Karpas-422 (cell line): ENCODE measurements at regions not wholly inside any gene's neighbourhood (a gene's known extent, or its start where the extent isn't known, plus 50 kb on each side); places are given as distances from the start of the nearest gene placed in this dataset.
"Not testable (repeated sequence)": the region's sequence is repeated elsewhere in the genome, so short reads cannot be mapped to it uniquely, and the experiment has no call there.

ENCODE experiments used
- DNase-seq: peaks from one replicate; pipeline ENCODE4 v3.0.0-alpha.2; 2015
- H2AFZ ChIP-seq: fragments of 200-600 bp; sonication (generic); 2 replicates; pipeline ENCODE4 v1.6.1; 2014; ENCODE audit warnings: antibody characterized with exemption, low read length, mixed read lengths
- H3K27ac ChIP-seq: fragments of 200-600 bp; sonication (generic); 2 replicates; pipeline ENCODE4 v1.5.1; 2014; ENCODE audit warnings: mild to moderate bottlenecking, low read length, moderate library complexity
- H3K27me3 ChIP-seq: fragments of 200-600 bp; sonication (generic); 2 replicates; pipeline ENCODE4 v1.6.1; 2014; ENCODE audit warnings: low read length, mixed read lengths
- H3K36me3 ChIP-seq: fragments of 200-600 bp; sonication (generic); 2 replicates; pipeline ENCODE4 v1.6.1; 2014; ENCODE audit warnings: low read length, mixed read lengths; ENCODE audit not compliant: insufficient read depth
- H3K4me1 ChIP-seq: fragments of 200-600 bp; sonication (generic); 2 replicates; pipeline ENCODE4 v1.6.1; 2014; ENCODE audit warnings: mild to moderate bottlenecking, low read length, mixed read lengths
- H3K4me2 ChIP-seq: fragments of 200-600 bp; sonication (generic); 2 replicates; pipeline ENCODE4 v1.6.1; 2014; ENCODE audit warnings: low read length, low read depth, mild to moderate bottlenecking; ENCODE audit not compliant: poor library complexity, severe bottlenecking
- H3K4me3 ChIP-seq: fragments of 200-600 bp; sonication (generic); 2 replicates; pipeline ENCODE4 v1.5.1; 2014; ENCODE audit warnings: mild to moderate bottlenecking, antibody characterized with exemption, low read length, mixed read lengths
- H3K79me2 ChIP-seq: fragments of 200-600 bp; sonication (generic); 2 replicates; pipeline ENCODE4 v1.6.1; 2014; ENCODE audit warnings: mild to moderate bottlenecking, low read length, mixed read lengths
- H3K9ac ChIP-seq: fragments of 200-600 bp; sonication (generic); 2 replicates; pipeline ENCODE4 v1.6.0; 2014; ENCODE audit warnings: low read length
- H3K9me2 ChIP-seq: fragments of 200-600 bp; sonication (generic), shearing (Covaris generic); replicated peaks from 2 replicates; pipeline ENCODE4 v1.6.0; 2014; ENCODE audit warnings: mild to moderate bottlenecking, low read length, moderate library complexity; ENCODE audit not compliant: insufficient read depth
- H3K9me3 ChIP-seq: fragments of 300-700, 200-600 bp; sonication (generic); 2 replicates; pipeline ENCODE4 v1.6.1; 2014; ENCODE audit warnings: low read length, mixed read lengths
- H4K20me1 ChIP-seq: fragments of 200-600 bp; sonication (generic); 2 replicates; pipeline ENCODE4 v1.6.1; 2014; ENCODE audit warnings: mild to moderate bottlenecking, antibody characterized with exemption, low read length, low read depth; ENCODE audit not compliant: insufficient read depth

GRCh38 chr4:187088070-187088799 lies 364.6 kb upstream of the FAT1 start:
- no peak for DNase-seq
- Histone ChIP-seq H4K20me1 (no peaks in the 10 kb centered on the region), H3K36me3 (no peaks in the 10 kb centered on the region), H2AFZ (no peak overlapping the region), H3K4me3 (no peak overlapping the region), H3K27me3 (no peaks in the 10 kb centered on the region), H3K9me3 (no peaks in the 10 kb centered on the region), H3K4me2 (no peak overlapping the region), H3K9me2 (no peaks in the 10 kb centered on the region), H3K9ac (no peak overlapping the region), H3K27ac (no peak overlapping the region), H3K4me1 (no peaks in the 10 kb centered on the region), H3K79me2 (no peaks in the 10 kb centered on the region)

DNA sequence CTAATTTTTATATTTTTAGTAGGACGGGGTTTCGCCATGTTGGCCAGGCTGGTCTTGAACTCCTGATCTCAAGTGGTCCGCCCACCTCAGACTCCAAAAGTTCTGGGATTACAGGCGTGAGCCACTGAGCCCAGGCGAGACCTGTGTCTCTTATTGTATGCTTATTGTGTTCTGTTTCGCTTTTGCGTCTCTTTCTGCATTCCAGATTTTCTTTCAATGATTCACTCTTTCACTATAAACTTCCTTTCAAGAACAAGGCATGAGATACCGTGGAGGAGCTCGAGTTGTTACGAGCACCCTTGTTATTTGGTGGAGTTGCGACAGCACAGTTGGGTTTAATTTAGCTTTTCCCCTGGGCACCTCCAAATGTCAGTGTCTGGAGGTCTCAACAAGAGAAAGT lies 366.7 kb upstream of the FAT1 start:
- DNase-seq: no peak
- Histone ChIP-seq H3K79me2 (no peaks in the 10 kb centered on the region), H3K27ac (no peak overlapping the region), H3K4me1 (no peaks in the 10 kb centered on the region), H4K20me1 (no peaks in the 10 kb centered on the region), H2AFZ (no peak overlapping the region), H3K9me2 (no peaks in the 10 kb centered on the region), H3K36me3 (no peaks in the 10 kb centered on the region), H3K4me3 (no peak overlapping the region), H3K9me3 (no peaks in the 10 kb centered on the region), H3K9ac (no peak overlapping the region), H3K4me2 (no peak overlapping the region), H3K27me3 (no peaks in the 10 kb centered on the region)

DNA sequence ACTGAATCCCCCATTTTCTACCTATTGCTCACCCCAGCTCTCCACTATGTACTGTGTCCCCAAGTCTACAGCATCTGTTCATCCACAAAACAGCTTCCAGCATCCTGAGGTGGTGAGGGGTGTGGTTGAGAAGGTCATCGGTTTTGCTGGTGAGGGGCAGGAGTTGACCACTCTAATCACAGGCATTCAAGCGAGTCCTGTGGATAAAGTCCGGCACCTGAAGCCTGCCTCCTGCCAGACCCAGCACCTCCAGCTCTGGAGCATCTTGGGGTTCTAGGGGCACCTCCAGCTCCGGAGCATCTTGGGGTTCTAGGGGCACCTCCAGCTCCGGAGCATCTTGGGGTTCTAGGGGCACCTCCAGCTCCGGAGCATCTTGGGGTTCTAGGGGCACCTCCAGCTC lies 367.2 kb upstream of the FAT1 start:
- not testable (repeated sequence) for H3K4me3 ChIP-seq, H2AFZ ChIP-seq, H3K36me3 ChIP-seq, H4K20me1 ChIP-seq, H3K27me3 ChIP-seq, H3K27ac ChIP-seq, H3K9me3 ChIP-seq, H3K79me2 ChIP-seq, H3K4me2 ChIP-seq, H3K9me2 ChIP-seq, H3K4me1 ChIP-seq, H3K9ac ChIP-seq, DNase-seq

DNA sequence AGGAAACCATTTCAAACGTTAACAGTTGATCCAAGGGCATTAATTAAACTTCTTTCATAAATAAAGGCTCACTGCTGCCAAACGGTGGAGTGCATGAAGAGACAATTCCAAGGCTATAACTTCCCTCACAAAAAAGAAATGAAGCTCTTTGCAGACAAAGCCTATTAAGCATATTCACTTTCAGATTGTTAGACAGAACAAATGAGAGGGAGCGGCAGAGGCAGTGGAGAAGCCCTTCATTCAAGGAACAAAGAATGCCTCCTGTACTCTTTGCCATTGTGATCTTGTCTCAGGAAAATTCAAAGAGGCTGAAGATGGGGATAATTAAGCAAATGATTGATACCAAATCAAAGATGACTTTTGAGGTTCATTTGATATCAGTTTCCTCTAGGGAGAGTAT lies 370.5 kb upstream of the FAT1 start:
- Histone ChIP-seq H3K4me2 (no peak overlapping the region), H3K27me3 (no peaks in the 10 kb centered on the region), H3K4me3 (no peak overlapping the region), H3K9me3 (no peaks in the 10 kb centered on the region), H3K79me2 (no peaks in the 10 kb centered on the region), H3K9ac (no peak overlapping the region), H3K36me3 (no peaks in the 10 kb centered on the region), H3K27ac (no peak overlapping the region), H2AFZ (no peak overlapping the region), H3K9me2 (no peaks in the 10 kb centered on the region), H4K20me1 (no peaks in the 10 kb centered on the region), H3K4me1 (no peaks in the 10 kb centered on the region)
- DNase-seq: no peak

DNA sequence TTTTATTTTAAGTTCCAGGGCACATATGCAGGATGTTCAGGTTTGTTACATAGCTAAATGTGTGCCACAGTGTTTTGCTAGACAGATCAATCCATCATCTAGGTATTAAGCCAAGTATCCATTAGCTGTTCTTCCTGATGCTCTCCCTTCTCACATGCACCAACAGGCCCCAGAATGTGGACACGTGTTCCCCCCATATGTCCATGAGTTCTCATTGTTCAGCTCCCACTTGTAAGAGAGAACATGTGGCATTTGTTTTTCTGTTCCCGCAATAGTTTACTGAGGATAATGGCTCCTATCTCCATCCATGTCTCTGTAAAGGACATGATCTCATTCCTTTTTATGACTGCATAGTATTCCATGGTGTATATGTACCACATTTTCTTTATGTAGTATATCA lies 374.8 kb upstream of the FAT1 start:
- Histone ChIP-seq H3K9me3 (no peaks in the 10 kb centered on the region), H2AFZ (no peak overlapping the region), H3K27ac (no peak overlapping the region), H3K27me3 (no peaks in the 10 kb centered on the region), H3K4me3 (no peak overlapping the region), H3K36me3 (no peaks in the 10 kb centered on the region), H4K20me1 (no peaks in the 10 kb centered on the region), H3K4me1 (no peaks in the 10 kb centered on the region), H3K9me2 (no peaks in the 10 kb centered on the region), H3K4me2 (no peak overlapping the region), H3K79me2 (no peaks in the 10 kb centered on the region), H3K9ac (no peak overlapping the region)
- no peak for DNase-seq

DNA sequence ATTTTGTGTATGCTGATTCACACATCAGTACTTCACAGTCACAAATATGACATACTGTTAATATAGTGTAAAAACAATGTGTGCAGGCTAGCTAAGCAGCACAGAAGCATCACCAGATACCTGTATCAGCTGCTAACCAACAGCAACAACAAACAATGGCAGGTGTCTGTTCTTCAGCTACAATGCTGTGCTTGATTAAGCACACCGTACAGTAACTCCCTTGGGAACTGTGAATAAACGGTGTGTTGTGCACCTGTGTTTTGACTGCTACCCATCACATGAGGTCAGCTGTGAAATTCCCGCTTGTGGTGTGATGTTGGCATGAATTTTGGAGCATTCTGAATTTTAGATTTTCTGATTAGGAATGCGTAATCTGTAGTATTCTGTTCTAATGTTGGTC lies 379.7 kb upstream of the FAT1 start:
- no peaks in the 10 kb centered on the region for H3K27me3 ChIP-seq
- H3K79me2 ChIP-seq: no peaks in the 10 kb centered on the region
- no peaks in the 10 kb centered on the region for H3K4me1 ChIP-seq
- no peak overlapping the region for H3K4me2 ChIP-seq
- no peak overlapping the region for H3K4me3 ChIP-seq
- no peak overlapping the region for H3K27ac ChIP-seq
- no peak overlapping the region for H2AFZ ChIP-seq
- H3K9me2 ChIP-seq: no peaks in the 10 kb centered on the region
- no peaks in the 10 kb centered on the region for H3K9me3 ChIP-seq
- no peaks in the 10 kb centered on the region for H3K36me3 ChIP-seq
- no peak overlapping the region for H3K9ac ChIP-seq
- no peak for DNase-seq
- no peaks in the 10 kb centered on the region for H4K20me1 ChIP-seq

DNA sequence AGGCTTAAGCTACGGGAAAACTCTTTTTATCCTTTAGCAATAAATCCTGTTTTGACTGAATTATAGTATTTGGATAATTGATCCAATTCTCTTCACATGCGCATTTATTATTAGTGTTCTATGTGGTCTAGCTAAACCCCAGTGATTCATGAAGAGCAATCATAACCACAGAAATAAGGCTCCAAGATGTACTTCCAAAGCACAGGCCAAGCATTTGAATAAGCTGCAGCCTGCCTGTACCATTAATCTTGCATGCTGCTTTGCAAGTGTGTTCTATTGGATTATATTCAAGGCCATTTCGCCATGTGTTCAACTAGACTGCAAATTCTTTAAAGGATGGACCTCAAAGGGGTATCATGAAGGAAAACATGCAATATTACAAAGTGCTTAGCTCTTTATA lies 385.2 kb upstream of the FAT1 start:
- Histone ChIP-seq H3K9me2 (no peaks in the 10 kb centered on the region), H3K4me1 (no peaks in the 10 kb centered on the region), H3K27ac (no peak overlapping the region), H3K9me3 (no peaks in the 10 kb centered on the region), H3K9ac (no peak overlapping the region), H3K27me3 (no peaks in the 10 kb centered on the region), H3K79me2 (no peaks in the 10 kb centered on the region), H3K4me2 (no peak overlapping the region), H2AFZ (no peak overlapping the region), H3K4me3 (no peak overlapping the region), H4K20me1 (no peaks in the 10 kb centered on the region), H3K36me3 (no peaks in the 10 kb centered on the region)
- DNase-seq: no peak

- Histone ChIP-seq H3K4me1 (no peaks in the 10 kb centered on the region), H3K9ac (no peak overlapping the region), H2AFZ (no peak overlapping the region), H3K9me3 (no peaks in the 10 kb centered on the region), H3K36me3 (no peaks in the 10 kb centered on the region), H3K27ac (no peak overlapping the region), H3K4me2 (no peak overlapping the region), H4K20me1 (no peaks in the 10 kb centered on the region), H3K9me2 (no peaks in the 10 kb centered on the region), H3K27me3 (no peaks in the 10 kb centered on the region), H3K79me2 (no peaks in the 10 kb centered on the region), H3K4me3 (no peak overlapping the region)
- DNase-seq: no peak
Observed at GRCh38 chr4:187109636-187110035, 386.0 kb upstream of the FAT1 start.

DNA sequence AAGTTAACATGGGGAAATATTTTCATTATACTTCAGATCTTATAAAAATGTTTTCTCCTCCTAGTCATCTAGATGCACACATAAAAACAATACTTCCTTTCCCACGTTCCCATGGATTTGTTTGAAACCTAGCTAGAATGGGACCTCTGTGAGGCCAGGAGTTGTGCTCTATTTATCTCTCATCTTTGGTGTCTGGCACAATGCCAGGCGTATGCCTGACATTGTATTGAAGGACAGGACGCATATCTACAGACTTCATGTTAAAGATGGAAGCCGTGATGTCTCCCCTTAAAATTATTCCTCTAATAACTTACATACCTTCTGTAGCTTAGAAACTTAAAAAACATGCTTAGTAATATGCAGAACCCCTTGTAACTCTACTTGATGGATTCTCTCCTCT lies 394.5 kb upstream of the FAT1 start:
- H3K9me2 ChIP-seq: no peaks in the 10 kb centered on the region
- H4K20me1 ChIP-seq: no peaks in the 10 kb centered on the region
- no peaks in the 10 kb centered on the region for H3K36me3 ChIP-seq
- no peak for DNase-seq
- H3K4me1 ChIP-seq: no peaks in the 10 kb centered on the region
- H3K4me2 ChIP-seq: no peak overlapping the region
- H3K27ac ChIP-seq: no peak overlapping the region
- H3K79me2 ChIP-seq: no peaks in the 10 kb centered on the region
- no peak overlapping the region for H3K9ac ChIP-seq
- H3K9me3 ChIP-seq: no peaks in the 10 kb centered on the region
- no peak overlapping the region for H3K4me3 ChIP-seq
- H3K27me3 ChIP-seq: no peaks in the 10 kb centered on the region
- no peak overlapping the region for H2AFZ ChIP-seq
